ENCODE measurements at regions not wholly inside any gene's neighbourhood (a gene's known extent, or its start where the extent isn't known, plus 50 kb on each side); places are given as distances from the start of the nearest gene placed in this dataset.

GRCh38 chr6:170459451-170459850, 93.7 kb downstream of the PSMB1 start:
- H3K27me3 ChIP-seq: no peaks in the 10 kb centered on the region
- H3K4me3 ChIP-seq: no peak overlapping the region
- H3K27ac ChIP-seq: no peak overlapping the region
- ATAC-seq: peak; percentile 17
- intact Hi-C loops (cut with DNase I): no loop called here
- H3K9me3 ChIP-seq: no peaks in the 10 kb centered on the region
- DNase-seq: no peak
- H3K4me1 ChIP-seq: peaks cover 0 to 4% of the 10 kb centered on the region in 2 donors
- H3K36me3 ChIP-seq: no peaks in the 10 kb centered on the region
- no peak for TF ChIP-seq CTCF (IDR thresholded peaks at IDR 0.05)

- Histone ChIP-seq H3K27ac (no peak overlapping the region), H3K36me3 (no peaks in the 10 kb centered on the region), H3K4me3 (no peak overlapping the region), H3K27me3 (no peaks in the 10 kb centered on the region), H3K4me1 (peaks cover 0 to 4% of the 10 kb centered on the region in 2 donors), H3K9me3 (no peaks in the 10 kb centered on the region)
- no peak for TF ChIP-seq CTCF (IDR thresholded peaks at IDR 0.05)
- DNase-seq (no peak), ATAC-seq (no peak)
- intact Hi-C loops (cut with DNase I): no loop called here
These were observed 96.0 kb downstream of the PSMB1 start for GRCh38 chr6:170456886-170457698.
